ENCODE measurements at regions not wholly inside any gene's neighbourhood (a gene's known extent, or its start where the extent isn't known, plus 50 kb on each side); places are given as distances from the start of the nearest gene placed in this dataset.

- TF ChIP-seq BCL6B (tag by site-specific recombination; IDR thresholded peaks at IDR 0.05) (no peak), HOXD13 (CRISPR knock-in tag; IDR thresholded peaks at IDR 0.05; ENCODE audit: borderline replicate concordance) (no peak), ZBTB10 (tag by site-specific recombination; IDR thresholded peaks at IDR 0.05) (no peak), YY1 (tag by site-specific recombination; IDR thresholded peaks at IDR 0.05) (no peak), ZBTB26 (tag by site-specific recombination; optimal IDR thresholded peaks at IDR 0.05) (no peak), ZNF561 (tag by site-specific recombination; IDR thresholded peaks at IDR 0.05; ENCODE audit: borderline replicate concordance) (no peak), ZNF16 (tag by site-specific recombination; IDR thresholded peaks at IDR 0.05; ENCODE audit: low read depth) (no peak), ZBTB21 (tag by site-specific recombination; IDR thresholded peaks at IDR 0.05) (no peak), KLF1 (tag by site-specific recombination; IDR thresholded peaks at IDR 0.05) (no peak), ZNF747 (tag by site-specific recombination; IDR thresholded peaks at IDR 0.05) (no peak), ZNF148 (tag by site-specific recombination; IDR thresholded peaks at IDR 0.05; ENCODE audit: borderline replicate concordance) (no peak)
- TF ChIP-seq, protein P1, sequence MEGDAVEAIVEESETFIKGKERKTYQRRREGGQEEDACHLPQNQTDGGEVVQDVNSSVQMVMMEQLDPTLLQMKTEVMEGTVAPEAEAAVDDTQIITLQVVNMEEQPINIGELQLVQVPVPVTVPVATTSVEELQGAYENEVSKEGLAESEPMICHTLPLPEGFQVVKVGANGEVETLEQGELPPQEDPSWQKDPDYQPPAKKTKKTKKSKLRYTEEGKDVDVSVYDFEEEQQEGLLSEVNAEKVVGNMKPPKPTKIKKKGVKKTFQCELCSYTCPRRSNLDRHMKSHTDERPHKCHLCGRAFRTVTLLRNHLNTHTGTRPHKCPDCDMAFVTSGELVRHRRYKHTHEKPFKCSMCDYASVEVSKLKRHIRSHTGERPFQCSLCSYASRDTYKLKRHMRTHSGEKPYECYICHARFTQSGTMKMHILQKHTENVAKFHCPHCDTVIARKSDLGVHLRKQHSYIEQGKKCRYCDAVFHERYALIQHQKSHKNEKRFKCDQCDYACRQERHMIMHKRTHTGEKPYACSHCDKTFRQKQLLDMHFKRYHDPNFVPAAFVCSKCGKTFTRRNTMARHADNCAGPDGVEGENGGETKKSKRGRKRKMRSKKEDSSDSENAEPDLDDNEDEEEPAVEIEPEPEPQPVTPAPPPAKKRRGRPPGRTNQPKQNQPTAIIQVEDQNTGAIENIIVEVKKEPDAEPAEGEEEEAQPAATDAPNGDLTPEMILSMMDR (tag by site-specific recombination; IDR thresholded peaks at IDR 0.05) = no peak
- TF ChIP-seq, protein P2, sequence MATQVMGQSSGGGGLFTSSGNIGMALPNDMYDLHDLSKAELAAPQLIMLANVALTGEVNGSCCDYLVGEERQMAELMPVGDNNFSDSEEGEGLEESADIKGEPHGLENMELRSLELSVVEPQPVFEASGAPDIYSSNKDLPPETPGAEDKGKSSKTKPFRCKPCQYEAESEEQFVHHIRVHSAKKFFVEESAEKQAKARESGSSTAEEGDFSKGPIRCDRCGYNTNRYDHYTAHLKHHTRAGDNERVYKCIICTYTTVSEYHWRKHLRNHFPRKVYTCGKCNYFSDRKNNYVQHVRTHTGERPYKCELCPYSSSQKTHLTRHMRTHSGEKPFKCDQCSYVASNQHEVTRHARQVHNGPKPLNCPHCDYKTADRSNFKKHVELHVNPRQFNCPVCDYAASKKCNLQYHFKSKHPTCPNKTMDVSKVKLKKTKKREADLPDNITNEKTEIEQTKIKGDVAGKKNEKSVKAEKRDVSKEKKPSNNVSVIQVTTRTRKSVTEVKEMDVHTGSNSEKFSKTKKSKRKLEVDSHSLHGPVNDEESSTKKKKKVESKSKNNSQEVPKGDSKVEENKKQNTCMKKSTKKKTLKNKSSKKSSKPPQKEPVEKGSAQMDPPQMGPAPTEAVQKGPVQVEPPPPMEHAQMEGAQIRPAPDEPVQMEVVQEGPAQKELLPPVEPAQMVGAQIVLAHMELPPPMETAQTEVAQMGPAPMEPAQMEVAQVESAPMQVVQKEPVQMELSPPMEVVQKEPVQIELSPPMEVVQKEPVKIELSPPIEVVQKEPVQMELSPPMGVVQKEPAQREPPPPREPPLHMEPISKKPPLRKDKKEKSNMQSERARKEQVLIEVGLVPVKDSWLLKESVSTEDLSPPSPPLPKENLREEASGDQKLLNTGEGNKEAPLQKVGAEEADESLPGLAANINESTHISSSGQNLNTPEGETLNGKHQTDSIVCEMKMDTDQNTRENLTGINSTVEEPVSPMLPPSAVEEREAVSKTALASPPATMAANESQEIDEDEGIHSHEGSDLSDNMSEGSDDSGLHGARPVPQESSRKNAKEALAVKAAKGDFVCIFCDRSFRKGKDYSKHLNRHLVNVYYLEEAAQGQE (tag by site-specific recombination; IDR thresholded peaks at IDR 0.05) = no peak
- TF ChIP-seq, protein P3, sequence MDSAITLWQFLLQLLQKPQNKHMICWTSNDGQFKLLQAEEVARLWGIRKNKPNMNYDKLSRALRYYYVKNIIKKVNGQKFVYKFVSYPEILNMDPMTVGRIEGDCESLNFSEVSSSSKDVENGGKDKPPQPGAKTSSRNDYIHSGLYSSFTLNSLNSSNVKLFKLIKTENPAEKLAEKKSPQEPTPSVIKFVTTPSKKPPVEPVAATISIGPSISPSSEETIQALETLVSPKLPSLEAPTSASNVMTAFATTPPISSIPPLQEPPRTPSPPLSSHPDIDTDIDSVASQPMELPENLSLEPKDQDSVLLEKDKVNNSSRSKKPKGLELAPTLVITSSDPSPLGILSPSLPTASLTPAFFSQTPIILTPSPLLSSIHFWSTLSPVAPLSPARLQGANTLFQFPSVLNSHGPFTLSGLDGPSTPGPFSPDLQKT (IDR thresholded peaks at IDR 0.05; ENCODE audit: borderline replicate concordance, low read depth, low read length) = no peak
Measured at GRCh38 chr2:220246386-220246785, 619.0 kb downstream of the SLC4A3 start.
